HepG2 (cell line): ENCODE measurements at regions not wholly inside any gene's neighbourhood (a gene's known extent, or its start where the extent isn't known, plus 50 kb on each side); places are given as distances from the start of the nearest gene placed in this dataset.

ENCODE experiments used
- ATAC-seq: fragments of 200-7000 bp; cut with Tn5 transposase; 3 replicates; pipeline ENCODE4 v1.9.1; 2020; ENCODE audit warnings: mild to moderate bottlenecking, moderate library complexity
- BruUV-seq: library from RNA; stranded (reverse); fragments of 400-500 nt; replicated peaks from 2 replicates; lab custom pipeline; 2021; lab: Mats Ljungman, UMichigan
- CTCF ChIA-PET: fragments of 300-600 bp; formaldehyde crosslinking; extraction: SDS; loops from one replicate; lab custom pipeline; 2021; ENCODE audit warnings: low total read pairs, inconsistent platforms, low intra/inter-chr PET ratio; lab: Yijun Ruan, JAX
- POLR2A ChIA-PET: fragments of 350-600 bp; sonication (Branson Sonifier 250); formaldehyde crosslinking; loops from one replicate; lab custom pipeline; 2020; ENCODE audit warnings: antibody characterized with exemption, inconsistent platforms; lab: Yijun Ruan, JAX
- DNase-seq: peaks from one replicate; pipeline ENCODE4 v3.0.0-alpha.2; 2015; ENCODE audit warnings: low spot score
- FAIRE-seq: peaks from 3 replicates; lab custom pipeline; 2011; peaks lifted over from hg19 to GRCh38; lab: Jason Lieb, UNC
- H2AFZ ChIP-seq: one replicate; pipeline ENCODE4 v1.6.1; 2011; ENCODE audit warnings: low read length, inconsistent platforms
- H3K27ac ChIP-seq: fragments of 300-600 bp; 3 replicates; pipeline ENCODE4 v1.8.0; 2011; ENCODE audit warnings: mixed run types, mild to moderate bottlenecking, mixed read lengths, low read length, inconsistent platforms; ENCODE audit not compliant: insufficient read depth; ENCODE audit errors: extremely low read length
- H3K27me3 ChIP-seq, 2 experiments: fragments of 200-600 bp in 1 of 2; 2 replicates in 1 of 2; 3 replicates in 1 of 2; pipeline versions ENCODE4 v1.6.0 to v1.8.0; 2011; ENCODE audit warnings: low read length in 2 of 2, mild to moderate bottlenecking in 2 of 2, moderate library complexity in 2 of 2, inconsistent platforms in 1 of 2; ENCODE audit not compliant: insufficient read depth in 2 of 2, control insufficient read depth in 1 of 2
- H3K36me3 ChIP-seq, 2 experiments: fragments of 200-600 bp in 1 of 2; replicated peaks in 1 of 2; 2 replicates in 1 of 2; 3 replicates in 1 of 2; pipeline versions ENCODE4 v1.5.1 to v1.8.0; 2011; ENCODE audit warnings: low read length in 2 of 2, inconsistent platforms in 1 of 2; ENCODE audit not compliant: insufficient read depth in 2 of 2, control insufficient read depth in 1 of 2
- H3K4me1 ChIP-seq: 2 replicates; pipeline ENCODE4 v1.5.1; 2012; ENCODE audit warnings: low read length, inconsistent platforms; ENCODE audit not compliant: insufficient read depth
- H3K4me2 ChIP-seq: 2 replicates; pipeline ENCODE4 v1.6.0; 2011; ENCODE audit warnings: low read depth, low read length, inconsistent platforms
- H3K4me3 ChIP-seq, 3 experiments: fragments of 200-600 bp in 1 of 3; sonication (generic), shearing (Covaris generic) in 1 of 3; replicated peaks in 1 of 3; 2 replicates each; pipeline ENCODE4 v1.5.1; 2011 to 2016; ENCODE audit warnings: low read length in 3 of 3, inconsistent platforms in 2 of 3, low read depth in 2 of 3, mild to moderate bottlenecking in 2 of 3, control low read depth in 1 of 3, mixed read lengths in 1 of 3; ENCODE audit not compliant: insufficient read depth in 1 of 3
- H3K79me2 ChIP-seq: one replicate; pipeline ENCODE4 v1.6.1; 2011; ENCODE audit warnings: low read length, inconsistent platforms; ENCODE audit not compliant: insufficient read depth
- H3K9ac ChIP-seq: 2 replicates; pipeline ENCODE4 v1.6.0; 2011; ENCODE audit warnings: mild to moderate bottlenecking, low read depth, low read length, inconsistent platforms; ENCODE audit not compliant: insufficient read depth
- H3K9me3 ChIP-seq: 2 replicates; pipeline ENCODE4 v1.5.1; 2012; ENCODE audit warnings: mild to moderate bottlenecking, low read length
- H4K20me1 ChIP-seq: 2 replicates; pipeline ENCODE4 v1.6.0; 2011; ENCODE audit warnings: inconsistent platforms, mild to moderate bottlenecking, low read length, moderate library complexity; ENCODE audit not compliant: insufficient read depth
- BCL6 ChIP-seq: IDR thresholded peaks from 2 replicates; pipeline ENCODE4 v1.6.1; 2016; ENCODE audit warnings: missing genetic modification reagents, missing compliant biosample characterization
- CBFB ChIP-seq: sonication (generic); formaldehyde crosslinking; IDR thresholded peaks from 2 replicates; pipeline ENCODE4 v1.4.0; 2020; ENCODE audit warnings: missing genetic modification reagents
- DNMT3B ChIP-seq: conservative IDR thresholded peaks from 2 replicates; pipeline ENCODE4 v1.6.1; 2016; ENCODE audit warnings: missing biosample characterization, control low read depth
- FOSL2 ChIP-seq: sonication (generic); formaldehyde crosslinking; IDR thresholded peaks from 2 replicates; pipeline ENCODE4 v1.4.0; 2020; ENCODE audit warnings: missing genetic modification reagents
- GATAD1 ChIP-seq: IDR thresholded peaks from 2 replicates; pipeline ENCODE4 v1.6.1; 2016; ENCODE audit warnings: missing genetic modification reagents, missing compliant biosample characterization
- NFATC3 ChIP-seq: sonication (generic); formaldehyde crosslinking; IDR thresholded peaks from 2 replicates; pipeline ENCODE4 v1.5.1; 2020; ENCODE audit warnings: mild to moderate bottlenecking, missing genetic modification reagents
- PAF1 ChIP-seq: IDR thresholded peaks from 2 replicates; pipeline ENCODE4 v1.6.1; 2016; ENCODE audit warnings: missing genetic modification reagents, missing compliant biosample characterization
- SMC3 ChIP-seq: IDR thresholded peaks from 2 replicates; pipeline ENCODE4 v1.6.1; 2011; ENCODE audit warnings: low read length, improper control_type of control experiment
- XRCC5 ChIP-seq: fragments of 200-400 bp; formaldehyde crosslinking; optimal IDR thresholded peaks from 2 replicates; pipeline ENCODE3; 2017; ENCODE audit warnings: mild to moderate bottlenecking, low read length
- ZBTB7B ChIP-seq: sonication (generic); formaldehyde crosslinking; IDR thresholded peaks from 2 replicates; pipeline ENCODE4 v1.4.0; 2020; ENCODE audit warnings: missing genetic modification reagents
- ZEB1 ChIP-seq: IDR thresholded peaks from 2 replicates; pipeline ENCODE4 v1.6.1; 2012; ENCODE audit warnings: mild to moderate bottlenecking, low read depth, inconsistent platforms; ENCODE audit not compliant: insufficient replicate concordance
- ZMYM4 ChIP-seq: sonication (generic); formaldehyde crosslinking; IDR thresholded peaks from 2 replicates; pipeline ENCODE4 v1.8.1; 2023; ENCODE audit warnings: mild to moderate bottlenecking, missing genetic modification reagents
- ZNF709 ChIP-seq: sonication (generic); formaldehyde crosslinking; IDR thresholded peaks from 2 replicates; pipeline ENCODE4 v1.5.0; 2020; ENCODE audit warnings: mild to moderate bottlenecking, missing genetic modification reagents
- ZSCAN12 ChIP-seq: sonication (generic); formaldehyde crosslinking; IDR thresholded peaks from 2 replicates; pipeline ENCODE4 v1.9.0; 2021; ENCODE audit warnings: mild to moderate bottlenecking, missing genetic modification reagents
- WGBS: methylation state at CpG from one replicate; pipeline ENCODE4 v1.1.6; 2017; ENCODE audit warnings: low lambda C conversion rate; 5-methylcytosine and 5-hydroxymethylcytosine counted together
- in situ Hi-C: cut with HindIII; loops from 2 replicates; pipeline ENCODE4 v1.10.0; 2017; ENCODE audit warnings: low pct_unique_long_range_greater_than_20kb; ENCODE audit not compliant: extremely low pct_ligation_motif_present
- intact Hi-C: fragments of 100-400 bp; cut with micrococcal nuclease; formaldehyde crosslinking; loops from one replicate; pipeline ENCODE4 v1.10.0; 2022; ENCODE audit not compliant: unreplicated experiment
- TF ChIP-seq, protein P1 (sequence below): IDR thresholded peaks from 2 replicates; pipeline ENCODE4 v1.6.1; 2016; ENCODE audit warnings: low read depth, borderline replicate concordance
- TF ChIP-seq, protein P2 (sequence below): sonication (generic); formaldehyde crosslinking; IDR thresholded peaks from 2 replicates; pipeline ENCODE4 v1.4.0; 2020; ENCODE audit warnings: missing genetic modification reagents, borderline replicate concordance

DNA sequence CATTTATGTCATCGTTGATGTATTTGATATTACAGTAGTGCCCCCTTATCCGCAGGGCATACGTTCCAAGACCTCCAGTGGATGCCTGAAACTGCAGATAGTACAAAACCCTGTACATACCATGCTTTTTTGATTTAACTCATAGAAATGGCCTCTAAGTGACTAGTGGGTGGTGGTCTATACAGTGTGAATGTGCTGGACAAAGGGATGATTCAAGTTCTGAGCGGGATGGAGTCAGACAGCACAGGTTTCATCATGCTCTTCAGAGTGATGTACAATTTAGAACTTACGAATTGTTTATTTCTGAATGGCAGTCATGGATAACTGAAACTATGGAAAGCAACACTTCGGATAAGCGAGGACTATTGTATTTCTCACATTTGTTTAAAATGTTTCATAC lies 473.1 kb upstream of the FANCL start:
- TF ChIP-seq DNMT3B (no peak), CBFB (CRISPR knock-in tag) (no peak), ZMYM4 (CRISPR knock-in tag) (no peak), ZBTB7B (no peak), GATAD1 (CRISPR knock-in tag) (no peak), ZEB1 (no peak), BCL6 (CRISPR knock-in tag) (no peak), SMC3 (no peak), XRCC5 (no peak), ZNF709 (CRISPR knock-in tag) (no peak), NFATC3 (no peak), PAF1 (CRISPR knock-in tag) (no peak), FOSL2 (CRISPR knock-in tag) (no peak), ZSCAN12 (no peak)
- TF ChIP-seq, protein P1, sequence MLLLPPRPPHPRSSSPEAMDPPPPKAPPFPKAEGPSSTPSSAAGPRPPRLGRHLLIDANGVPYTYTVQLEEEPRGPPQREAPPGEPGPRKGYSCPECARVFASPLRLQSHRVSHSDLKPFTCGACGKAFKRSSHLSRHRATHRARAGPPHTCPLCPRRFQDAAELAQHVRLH (CRISPR knock-in tag), result no peak
- TF ChIP-seq, protein P2, sequence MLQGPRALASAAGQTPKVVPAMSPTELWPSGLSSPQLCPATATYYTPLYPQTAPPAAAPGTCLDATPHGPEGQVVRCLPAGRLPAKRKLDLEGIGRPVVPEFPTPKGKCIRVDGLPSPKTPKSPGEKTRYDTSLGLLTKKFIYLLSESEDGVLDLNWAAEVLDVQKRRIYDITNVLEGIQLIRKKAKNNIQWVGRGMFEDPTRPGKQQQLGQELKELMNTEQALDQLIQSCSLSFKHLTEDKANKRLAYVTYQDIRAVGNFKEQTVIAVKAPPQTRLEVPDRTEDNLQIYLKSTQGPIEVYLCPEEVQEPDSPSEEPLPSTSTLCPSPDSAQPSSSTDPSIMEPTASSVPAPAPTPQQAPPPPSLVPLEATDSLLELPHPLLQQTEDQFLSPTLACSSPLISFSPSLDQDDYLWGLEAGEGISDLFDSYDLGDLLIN (CRISPR knock-in tag), result no peak
- TF ChIP-seq, all 625 proteins: peak for 0
- ChIA-PET POLR2A (no interaction called here), CTCF (no interaction called here)
- intact Hi-C loops, result no loop called here
- 25% methylated on average over 7 of the region's 7 CpGs for WGBS
- Histone ChIP-seq H3K9me3 (no peaks in the 10 kb centered on the region), H3K79me2 (no peaks in the 10 kb centered on the region), H2AFZ (no peak overlapping the region), H3K4me2 (no peak overlapping the region), H3K9ac (no peak overlapping the region), H3K4me1 (no peaks in the 10 kb centered on the region), H3K27me3 (no peaks in the 10 kb centered on the region), H3K4me3 (no peak overlapping the region), H4K20me1 (no peaks in the 10 kb centered on the region; the same call in 1 of the 2 replicates), H3K36me3 (no peaks in the 10 kb centered on the region), H3K27ac (no peak overlapping the region)
- in situ Hi-C loops, result no loop called here
- FAIRE-seq (no peak), DNase-seq (no peak), ATAC-seq (no peak)
- no TSS peak for BruUV-seq
